Endodermal cell (in vitro differentiated cells): ENCODE measurements at regions not wholly inside any gene's neighbourhood (a gene's known extent, or its start where the extent isn't known, plus 50 kb on each side); places are given as distances from the start of the nearest gene placed in this dataset.

Experiments used
- DNase-seq: peaks from one replicate; pipeline ENCODE4 v3.0.0-alpha.2; 2017
- H3K27ac ChIP-seq: 2 replicates; pipeline ENCODE4 v1.5.1; 2013; ENCODE audit warnings: mild to moderate bottlenecking, low read depth, low read length, moderate library complexity
- H3K27me3 ChIP-seq: 2 replicates; pipeline ENCODE4 v1.6.1; 2013; ENCODE audit warnings: mild to moderate bottlenecking, low read length, moderate library complexity; ENCODE audit not compliant: insufficient read depth, control insufficient read depth, poor library complexity, severe bottlenecking
- H3K36me3 ChIP-seq: 2 replicates; pipeline ENCODE4 v1.7.0; 2013; ENCODE audit warnings: mild to moderate bottlenecking, low read length, moderate library complexity; ENCODE audit not compliant: control insufficient read depth, insufficient read depth
- H3K4me1 ChIP-seq: one replicate; pipeline ENCODE4 v1.7.0; 2013; ENCODE audit warnings: low read length; ENCODE audit not compliant: control insufficient read depth, insufficient read depth
- H3K4me3 ChIP-seq: 2 replicates; pipeline ENCODE4 v1.5.1; 2013; ENCODE audit warnings: mild to moderate bottlenecking, low read length, moderate library complexity
- H3K9ac ChIP-seq: 2 replicates; pipeline ENCODE4 v1.6.1; 2013; ENCODE audit warnings: mild to moderate bottlenecking, low read length, moderate library complexity; ENCODE audit not compliant: poor library complexity, severe bottlenecking; ENCODE audit errors: extremely low read depth
- H3K9me3 ChIP-seq: 2 replicates; pipeline ENCODE4 v1.6.1; 2013; ENCODE audit warnings: mild to moderate bottlenecking, low read length, moderate library complexity; ENCODE audit not compliant: control insufficient read depth
- H3K27ac Mint-ChIP-seq: 2 replicates; pipeline ENCODE4 v1.8.0; 2020; ENCODE audit warnings: mixed read lengths
- H3K27me3 Mint-ChIP-seq: 2 replicates; pipeline ENCODE4 v1.8.0; 2021; ENCODE audit warnings: mild to moderate bottlenecking, mixed read lengths; ENCODE audit not compliant: insufficient read depth
- H3K36me3 Mint-ChIP-seq: 2 replicates; pipeline ENCODE4 v1.8.0; 2020; ENCODE audit warnings: low read depth, mixed read lengths
- H3K4me1 Mint-ChIP-seq: 2 replicates; pipeline ENCODE4 v1.8.0; 2020; ENCODE audit warnings: mixed read lengths
- H3K4me3 Mint-ChIP-seq: 2 replicates; pipeline ENCODE4 v1.8.0; 2020; ENCODE audit warnings: mild to moderate bottlenecking, moderate library complexity, mixed read lengths
- H3K9me3 Mint-ChIP-seq: 2 replicates; pipeline ENCODE4 v1.8.0; 2020; ENCODE audit warnings: mild to moderate bottlenecking, mixed read lengths
- WGBS, 2 experiments: methylation state at CpG; one replicate each; pipeline versions ENCODE4 v1.1.5 to v1.1.7; 2013; ENCODE audit warnings: missing lambda C conversion rate in 2 of 2, mixed read lengths in 1 of 2; ENCODE audit not compliant: insufficient coverage in 1 of 2, insufficient read length in 1 of 2; 5-methylcytosine and 5-hydroxymethylcytosine counted together
- TF ChIP-seq, protein P1 (sequence below): fragments of 200-600 bp; sonication (generic); conservative IDR thresholded peaks from 2 replicates; pipeline ENCODE4 v1.5.0; 2021; ENCODE audit warnings: antibody characterized with exemption, mild to moderate bottlenecking

DNA sequence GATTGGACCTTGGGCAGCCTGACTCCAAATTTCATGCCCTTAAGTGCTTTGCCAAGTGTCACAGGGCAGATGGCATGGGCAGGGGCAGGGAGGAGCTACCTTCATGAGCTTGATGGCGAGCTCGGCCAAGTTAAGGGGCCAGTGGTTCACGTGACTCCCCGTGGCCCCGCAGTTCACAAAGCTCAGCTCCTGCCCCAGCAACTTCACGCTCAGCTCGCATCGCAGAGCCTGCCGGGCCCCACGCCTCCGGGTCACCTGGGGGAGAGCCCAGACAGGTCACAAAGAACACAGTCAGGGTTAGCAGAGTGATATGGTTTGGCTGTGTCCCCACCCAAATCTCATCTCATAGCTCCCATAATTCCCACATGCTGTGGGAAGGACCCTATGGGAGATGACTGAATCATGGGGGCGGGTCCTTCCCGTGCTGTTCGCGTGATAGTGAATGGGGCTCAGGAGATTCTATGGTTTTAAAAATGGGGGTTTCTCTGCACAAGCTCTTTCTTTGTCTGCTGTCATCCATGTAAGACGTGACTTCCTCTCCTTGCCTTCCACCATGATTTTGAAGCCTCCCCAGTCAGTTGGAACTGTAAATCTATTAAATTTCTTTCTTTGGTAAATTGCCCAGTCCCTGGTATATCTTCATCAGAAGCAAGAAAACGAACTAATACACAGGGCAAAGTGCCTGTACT, 108.1 kb downstream of the LITAF start:
- 90 to 95% methylated on average over 9 to 17 of the region's 17 CpGs for WGBS, 2 experiments
- Mint-ChIP-seq H3K36me3 (no peaks in the 10 kb centered on the region), H3K27me3 (peaks cover 2% of the 10 kb centered on the region), H3K4me1 (no peaks in the 10 kb centered on the region), H3K27ac (no peak overlapping the region), H3K4me3 (no peak overlapping the region), H3K9me3 (peaks cover 29% of the 10 kb centered on the region)
- H3K9ac ChIP-seq = no peak overlapping the region
- TF ChIP-seq, protein P1, sequence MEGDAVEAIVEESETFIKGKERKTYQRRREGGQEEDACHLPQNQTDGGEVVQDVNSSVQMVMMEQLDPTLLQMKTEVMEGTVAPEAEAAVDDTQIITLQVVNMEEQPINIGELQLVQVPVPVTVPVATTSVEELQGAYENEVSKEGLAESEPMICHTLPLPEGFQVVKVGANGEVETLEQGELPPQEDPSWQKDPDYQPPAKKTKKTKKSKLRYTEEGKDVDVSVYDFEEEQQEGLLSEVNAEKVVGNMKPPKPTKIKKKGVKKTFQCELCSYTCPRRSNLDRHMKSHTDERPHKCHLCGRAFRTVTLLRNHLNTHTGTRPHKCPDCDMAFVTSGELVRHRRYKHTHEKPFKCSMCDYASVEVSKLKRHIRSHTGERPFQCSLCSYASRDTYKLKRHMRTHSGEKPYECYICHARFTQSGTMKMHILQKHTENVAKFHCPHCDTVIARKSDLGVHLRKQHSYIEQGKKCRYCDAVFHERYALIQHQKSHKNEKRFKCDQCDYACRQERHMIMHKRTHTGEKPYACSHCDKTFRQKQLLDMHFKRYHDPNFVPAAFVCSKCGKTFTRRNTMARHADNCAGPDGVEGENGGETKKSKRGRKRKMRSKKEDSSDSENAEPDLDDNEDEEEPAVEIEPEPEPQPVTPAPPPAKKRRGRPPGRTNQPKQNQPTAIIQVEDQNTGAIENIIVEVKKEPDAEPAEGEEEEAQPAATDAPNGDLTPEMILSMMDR = no peak
- no peaks in the 10 kb centered on the region for H3K9me3 ChIP-seq
- H3K36me3 ChIP-seq = no peaks in the 10 kb centered on the region
- no peaks in the 10 kb centered on the region for H3K27me3 ChIP-seq
- H3K4me3 ChIP-seq = no peak overlapping the region
- H3K27ac ChIP-seq = no peak overlapping the region
- DNase-seq = no peak
- no peaks in the 10 kb centered on the region for H3K4me1 ChIP-seq

DNA sequence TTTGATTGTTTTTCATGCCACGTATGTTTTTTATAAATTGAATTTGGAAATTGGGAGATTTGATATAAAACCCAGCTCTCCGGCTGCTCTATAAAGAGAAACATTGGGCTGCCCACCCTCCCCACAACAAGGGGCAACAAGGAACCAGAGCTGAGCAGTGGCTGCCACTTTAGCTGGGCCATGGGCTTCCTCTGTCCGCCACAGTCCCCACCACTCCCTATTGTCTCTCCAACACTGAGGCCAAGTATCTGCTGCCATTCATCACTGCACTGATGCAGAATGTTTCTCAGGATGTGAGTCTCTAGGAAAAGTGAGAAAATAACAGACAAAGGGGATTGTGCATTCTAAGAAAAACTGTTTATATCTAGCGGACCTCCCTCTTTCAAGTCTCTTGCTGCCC, 106.8 kb downstream of the LITAF start:
- Histone ChIP-seq H3K9ac (no peak overlapping the region), H3K27ac (no peak overlapping the region), H3K4me1 (no peaks in the 10 kb centered on the region), H3K9me3 (no peaks in the 10 kb centered on the region), H3K27me3 (no peaks in the 10 kb centered on the region), H3K4me3 (no peak overlapping the region), H3K36me3 (no peaks in the 10 kb centered on the region)
- Mint-ChIP-seq H3K4me3 (no peak overlapping the region), H3K9me3 (peaks cover 41% of the 10 kb centered on the region), H3K4me1 (no peaks in the 10 kb centered on the region), H3K27me3 (peaks cover 2% of the 10 kb centered on the region), H3K27ac (no peak overlapping the region), H3K36me3 (no peaks in the 10 kb centered on the region)
- 84 to 100% methylated on average over 1 to 4 of the region's 4 CpGs for WGBS, 2 experiments
- no peak for DNase-seq
- TF ChIP-seq, protein P1 = no peak

DNA sequence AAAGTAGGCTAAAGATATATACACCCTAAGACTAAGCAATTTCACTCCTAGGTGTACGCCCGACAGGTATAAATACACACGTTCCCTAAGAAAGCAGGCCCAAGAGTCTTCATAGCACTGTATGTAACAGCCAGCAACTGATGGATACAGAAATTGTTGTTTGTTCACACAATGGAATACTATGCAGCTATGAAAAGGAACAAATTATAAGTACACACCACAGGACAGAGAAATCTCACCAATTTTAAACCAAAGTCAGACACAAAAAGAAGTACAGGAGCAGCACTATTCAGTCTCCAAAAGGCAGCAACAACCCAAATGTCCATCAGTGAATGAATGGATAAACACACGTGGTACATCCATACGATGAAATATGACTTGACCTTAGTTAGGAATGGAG, 106.1 kb downstream of the LITAF start:
- H3K4me3 Mint-ChIP-seq = no peak overlapping the region
- H3K36me3 ChIP-seq = no peaks in the 10 kb centered on the region
- H3K27me3 Mint-ChIP-seq = peaks cover 2% of the 10 kb centered on the region
- no peaks in the 10 kb centered on the region for H3K4me1 Mint-ChIP-seq
- no peak overlapping the region for H3K9ac ChIP-seq
- H3K9me3 ChIP-seq = no peaks in the 10 kb centered on the region
- TF ChIP-seq, protein P1 = no peak
- peaks cover 48% of the 10 kb centered on the region for H3K9me3 Mint-ChIP-seq
- H3K27me3 ChIP-seq = no peaks in the 10 kb centered on the region
- H3K4me1 ChIP-seq = no peaks in the 10 kb centered on the region
- no peak overlapping the region for H3K27ac ChIP-seq
- H3K36me3 Mint-ChIP-seq = no peaks in the 10 kb centered on the region
- no peak overlapping the region for H3K27ac Mint-ChIP-seq
- WGBS, 2 experiments = 91 to 93% methylated on average over 3 to 5 of the region's 5 CpGs
- DNase-seq = no peak
- H3K4me3 ChIP-seq = no peak overlapping the region
